GM19240 (cell line): ENCODE measurements at regions not wholly inside any gene's neighbourhood (a gene's known extent, or its start where the extent isn't known, plus 50 kb on each side); places are given as distances from the start of the nearest gene placed in this dataset.

Experiments
- DNase-seq: peaks from one replicate; pipeline ENCODE4 v3.0.0; 2011; ENCODE audit warnings: low spot score; ENCODE audit not compliant: insufficient read length

- no peak for DNase-seq
These were observed 172.7 kb upstream of the CTNNB1 start for GRCh38 chr3:41026394-41027177.

GRCh38 chr3:41029356-41029755, 169.9 kb upstream of the CTNNB1 start:
- no peak for DNase-seq

GRCh38 chr3:41030220-41030619, 169.1 kb upstream of the CTNNB1 start:
- no peak for DNase-seq

GRCh38 chr3:41031401-41031800, 167.9 kb upstream of the CTNNB1 start:
- no peak for DNase-seq

GRCh38 chr3:41033956-41034519, 165.3 kb upstream of the CTNNB1 start:
- DNase-seq = no peak

- DNase-seq = no peak
These were observed 163.8 kb upstream of the CTNNB1 start for GRCh38 chr3:41035456-41036022.

GRCh38 chr3:41037651-41038334, 161.5 kb upstream of the CTNNB1 start:
- no peak for DNase-seq

GRCh38 chr3:41040256-41040655, 159.0 kb upstream of the CTNNB1 start:
- DNase-seq = no peak

GRCh38 chr3:41041462-41041861, 157.8 kb upstream of the CTNNB1 start:
- DNase-seq = no peak

- DNase-seq = no peak
These were observed 157.4 kb upstream of the CTNNB1 start for GRCh38 chr3:41041899-41042298.

- no peak for DNase-seq
These were observed 154.8 kb upstream of the CTNNB1 start for GRCh38 chr3:41044523-41044922.

- no peak for DNase-seq
These were observed 153.8 kb upstream of the CTNNB1 start for GRCh38 chr3:41045491-41045890.

GRCh38 chr3:41050144-41050543, 149.2 kb upstream of the CTNNB1 start:
- no peak for DNase-seq

- no peak for DNase-seq
These were observed 146.1 kb upstream of the CTNNB1 start for GRCh38 chr3:41053220-41053619.

GRCh38 chr3:41060106-41060505, 139.2 kb upstream of the CTNNB1 start:
- no peak for DNase-seq

- no peak for DNase-seq
These were observed 135.2 kb upstream of the CTNNB1 start for GRCh38 chr3:41064070-41064469.

GRCh38 chr3:41064526-41064925, 134.8 kb upstream of the CTNNB1 start:
- DNase-seq = no peak

GRCh38 chr3:41065340-41065739, 134.0 kb upstream of the CTNNB1 start:
- no peak for DNase-seq

- DNase-seq = no peak
These were observed 126.1 kb upstream of the CTNNB1 start for GRCh38 chr3:41073190-41073589.

- DNase-seq = no peak
These were observed 123.3 kb upstream of the CTNNB1 start for GRCh38 chr3:41075975-41076374.

GRCh38 chr3:41076399-41076798, 122.9 kb upstream of the CTNNB1 start:
- DNase-seq = no peak

GRCh38 chr3:41080141-41080540, 119.2 kb upstream of the CTNNB1 start:
- DNase-seq = no peak
